ENCODE measurements at regions not wholly inside any gene's neighbourhood (a gene's known extent, or its start where the extent isn't known, plus 50 kb on each side); places are given as distances from the start of the nearest gene placed in this dataset.

GRCh38 chr15:38002883-38003477 lies 68.5 kb downstream of the TMCO5A start:
- peak; percentile 72 for TF ChIP-seq CTCF (IDR thresholded peaks at IDR 0.05; ENCODE audit: low read depth, low read length)
- no peak overlapping the region for H3K4me3 ChIP-seq (ENCODE audit: low read depth, low read length)

DNA sequence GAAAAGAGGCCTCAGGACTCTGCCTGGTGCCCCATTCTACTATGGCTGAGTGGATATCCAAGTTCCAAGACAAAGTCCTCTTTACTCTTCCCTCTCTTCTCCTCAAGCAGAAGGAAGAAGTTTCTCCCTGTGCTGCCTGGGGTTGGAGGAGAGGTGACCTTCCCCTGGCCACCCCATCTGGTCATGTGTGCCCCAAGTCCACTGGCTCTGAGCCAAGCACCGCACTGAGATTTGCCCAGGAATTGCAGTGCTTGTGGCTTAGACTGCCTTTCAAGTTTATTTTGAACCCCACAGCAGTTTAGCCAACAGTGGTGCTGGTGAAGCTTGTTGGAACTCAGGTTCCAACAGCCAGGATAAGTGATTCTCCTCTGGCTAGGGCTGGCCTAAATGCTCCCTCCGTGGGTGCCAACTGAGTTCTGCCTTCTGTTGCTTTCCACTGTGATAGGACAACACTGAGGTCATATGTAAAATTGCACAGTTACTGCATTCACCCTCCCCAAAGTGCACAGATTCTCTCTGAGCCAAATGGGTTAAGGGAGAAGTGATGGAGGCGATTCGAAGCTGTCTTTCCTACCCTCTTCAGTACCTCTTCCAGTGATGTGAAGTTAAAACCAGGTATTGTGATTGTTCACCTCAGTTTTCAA lies 69.9 kb downstream of the TMCO5A start:
- H3K4me3 ChIP-seq (ENCODE audit: low read depth, low read length): no peak overlapping the region
- TF ChIP-seq CTCF (IDR thresholded peaks at IDR 0.05; ENCODE audit: low read depth, low read length): no peak

DNA sequence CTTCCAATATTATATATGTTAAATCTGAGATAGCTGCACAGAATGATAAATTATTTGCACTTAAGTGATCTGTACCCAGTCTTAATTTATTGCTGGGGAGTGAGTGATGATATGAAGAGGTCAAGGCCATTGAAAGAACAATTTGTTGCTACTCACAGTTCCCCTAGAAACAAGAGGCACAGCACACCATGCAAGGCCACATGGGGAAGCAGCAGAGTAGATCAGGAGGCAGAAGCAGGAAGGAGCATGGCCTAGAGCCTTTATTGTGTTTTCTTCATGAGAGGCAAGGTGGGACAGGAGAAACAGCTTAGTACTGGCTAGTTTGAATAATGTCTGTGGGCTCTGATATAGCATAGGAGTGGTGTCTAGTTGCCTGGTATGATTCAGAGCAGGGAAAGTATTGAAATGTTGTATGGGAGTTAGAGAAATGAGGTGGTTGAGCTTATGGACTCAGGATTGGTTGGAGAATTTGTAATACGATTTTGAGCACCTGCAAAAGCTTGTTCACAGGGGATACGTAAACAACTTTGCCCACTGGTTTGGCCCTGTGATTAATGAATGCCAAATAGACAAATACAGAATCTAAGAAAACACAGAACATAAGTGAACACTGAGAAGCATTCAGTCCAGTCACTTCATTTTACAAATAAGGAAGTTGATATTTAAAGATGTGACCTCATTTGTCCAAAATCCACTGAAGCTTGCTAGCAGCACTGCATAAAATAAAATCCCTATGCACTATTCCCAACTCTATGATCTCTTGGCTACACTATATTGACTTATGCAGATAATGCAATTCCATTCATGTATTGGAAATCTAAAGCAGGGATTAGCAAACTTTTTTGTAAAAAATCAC lies 71.7 kb downstream of the TMCO5A start:
- no peak overlapping the region for H3K4me3 ChIP-seq (ENCODE audit: low read depth, low read length)
- TF ChIP-seq CTCF (IDR thresholded peaks at IDR 0.05; ENCODE audit: low read depth, low read length): no peak

GRCh38 chr15:38010395-38010794 lies 76.0 kb downstream of the TMCO5A start:
- TF ChIP-seq CTCF (IDR thresholded peaks at IDR 0.05; ENCODE audit: low read depth, low read length): no peak

GRCh38 chr15:38012894-38013293 lies 78.5 kb downstream of the TMCO5A start:
- no peak overlapping the region for H3K4me3 ChIP-seq (ENCODE audit: low read depth, low read length)
- no peak for TF ChIP-seq CTCF (IDR thresholded peaks at IDR 0.05; ENCODE audit: low read depth, low read length)

More at GRCh38 chr15:38010395-38010794, 76.0 kb downstream of the TMCO5A start:
- no peak overlapping the region for H3K4me3 ChIP-seq (ENCODE audit: low read depth, low read length)

GRCh38 chr15:38017721-38018120 lies 83.3 kb downstream of the TMCO5A start:
- TF ChIP-seq CTCF (IDR thresholded peaks at IDR 0.05; ENCODE audit: low read depth, low read length): no peak
- H3K4me3 ChIP-seq (ENCODE audit: low read depth, low read length): no peak overlapping the region

DNA sequence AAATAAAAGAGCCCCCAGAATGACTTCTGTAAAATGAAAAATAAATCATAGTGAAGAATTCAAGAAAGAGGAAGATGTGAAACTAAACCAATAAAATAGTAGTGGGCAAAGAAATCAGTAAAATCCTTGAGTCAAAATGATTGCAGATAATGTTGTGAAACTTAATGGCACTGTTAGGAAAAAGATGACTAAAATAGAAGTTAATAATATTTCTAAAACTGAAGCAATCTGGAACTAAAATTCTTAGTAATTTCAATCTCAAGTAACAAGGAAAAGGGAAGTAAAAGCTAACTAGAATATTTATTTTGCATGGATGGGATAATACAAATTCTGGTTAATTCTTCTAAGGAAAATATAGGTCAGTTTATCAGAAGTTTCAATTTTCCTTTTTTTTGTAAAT lies 84.6 kb downstream of the TMCO5A start:
- H3K4me3 ChIP-seq (ENCODE audit: low read depth, low read length): no peak overlapping the region
- TF ChIP-seq CTCF (IDR thresholded peaks at IDR 0.05; ENCODE audit: low read depth, low read length): no peak
